GM18951 (cell line): ENCODE measurements at regions not wholly inside any gene's neighbourhood (a gene's known extent, or its start where the extent isn't known, plus 50 kb on each side); places are given as distances from the start of the nearest gene placed in this dataset.
"Not testable (repeated sequence)": the region's sequence is repeated elsewhere in the genome, so short reads cannot be mapped to it uniquely, and the experiment has no call there.

Source experiments
- POLR2A ChIP-seq: IDR thresholded peaks from 4 replicates; pipeline ENCODE4 v1.6.1; 2011; ENCODE audit warnings: mild to moderate bottlenecking; ENCODE audit not compliant: insufficient read length, insufficient read depth; ENCODE audit errors: extremely low read depth
- in situ Hi-C: fragments of 300-500 bp; cut with MboI; formaldehyde crosslinking; loops from one replicate; pipeline ENCODE4 v1.12.0; 2022; ENCODE audit warnings: low sequenced_read_pairs, mixed read lengths, inconsistent platforms; ENCODE audit not compliant: unreplicated experiment

DNA sequence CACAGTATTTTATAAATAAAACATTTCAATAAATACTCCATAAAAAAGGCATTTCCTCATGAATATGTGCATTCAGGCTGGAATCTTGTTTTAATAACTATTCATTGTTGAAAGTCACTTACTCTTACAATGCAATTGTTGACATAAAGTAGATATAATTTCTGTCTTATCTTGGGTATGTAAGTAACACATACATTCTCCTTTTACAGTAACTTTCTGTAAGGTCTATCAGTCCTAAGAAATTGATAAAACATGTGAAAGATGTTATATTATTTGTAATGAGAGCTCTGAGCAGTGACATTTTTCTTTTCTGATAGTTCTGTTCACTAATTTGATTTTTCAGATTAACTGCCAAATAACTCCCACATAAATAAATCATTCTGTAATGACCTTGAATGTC is 1249.2 kb downstream of the STIM2 start:
- no peak for TF ChIP-seq POLR2A
- in situ Hi-C loops: no loop called here

DNA sequence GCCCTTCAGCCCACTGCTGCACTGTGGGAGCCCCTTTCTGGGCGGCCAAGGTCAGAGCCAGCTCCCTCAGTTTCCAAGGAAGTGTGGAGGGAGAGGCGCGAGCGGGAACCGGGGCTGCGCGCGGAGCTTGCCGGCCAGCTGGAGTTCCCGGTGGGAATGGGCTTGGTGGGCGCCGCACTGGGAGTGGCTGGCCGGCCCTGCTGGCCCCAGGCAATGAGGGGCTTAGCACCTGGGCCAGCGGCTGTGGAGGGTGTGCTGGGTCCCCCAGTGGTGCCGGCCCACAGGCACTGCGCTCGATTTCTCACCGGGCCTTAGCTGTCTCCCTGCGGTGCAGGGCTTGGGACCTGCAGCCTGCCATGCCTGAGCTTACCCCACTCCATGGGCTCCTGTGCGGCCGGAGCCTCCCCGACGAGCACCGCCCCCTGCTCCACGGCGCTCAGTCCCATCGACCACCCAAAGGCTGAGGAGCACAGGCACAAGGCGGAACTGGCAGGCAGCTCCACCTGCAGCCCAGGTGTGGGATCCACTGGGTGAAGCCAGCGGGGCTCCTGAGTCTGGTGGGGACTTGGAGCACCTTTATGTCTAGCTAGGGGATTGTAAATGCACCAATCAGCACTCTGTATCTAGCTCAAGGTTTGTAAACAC is 1252.2 kb downstream of the STIM2 start:
- in situ Hi-C loops: not testable (repeated sequence)

- in situ Hi-C loops: not testable (repeated sequence)
Observed at GRCh38 chr4:28113586-28113985, 1252.9 kb downstream of the STIM2 start.

- in situ Hi-C loops: not testable (repeated sequence)
Observed at GRCh38 chr4:28116526-28117083, 1256.0 kb downstream of the STIM2 start.

GRCh38 chr4:28117084-28117682 is 1256.5 kb downstream of the STIM2 start:
- in situ Hi-C loops: no loop called here
- TF ChIP-seq POLR2A: no peak

DNA sequence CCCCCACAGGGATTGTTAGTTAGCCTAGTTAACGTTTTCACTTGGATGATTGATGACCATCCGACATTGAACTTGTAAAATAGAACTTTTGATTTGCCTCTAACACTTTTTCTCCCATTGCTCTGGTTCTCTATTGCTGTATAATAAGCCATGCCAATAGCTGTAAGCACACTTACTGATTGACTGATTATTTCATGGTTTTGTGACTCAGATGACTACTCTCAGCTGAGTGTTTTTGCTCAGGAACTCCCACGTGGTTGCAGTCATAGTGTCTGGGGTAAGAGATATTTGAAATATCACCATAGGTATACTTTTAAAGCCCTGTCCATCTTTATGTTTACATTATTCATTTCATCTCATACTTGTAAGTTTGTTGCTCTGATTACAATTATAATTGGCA is 1285.5 kb downstream of the STIM2 start:
- in situ Hi-C loops: no loop called here
- no peak for TF ChIP-seq POLR2A

DNA sequence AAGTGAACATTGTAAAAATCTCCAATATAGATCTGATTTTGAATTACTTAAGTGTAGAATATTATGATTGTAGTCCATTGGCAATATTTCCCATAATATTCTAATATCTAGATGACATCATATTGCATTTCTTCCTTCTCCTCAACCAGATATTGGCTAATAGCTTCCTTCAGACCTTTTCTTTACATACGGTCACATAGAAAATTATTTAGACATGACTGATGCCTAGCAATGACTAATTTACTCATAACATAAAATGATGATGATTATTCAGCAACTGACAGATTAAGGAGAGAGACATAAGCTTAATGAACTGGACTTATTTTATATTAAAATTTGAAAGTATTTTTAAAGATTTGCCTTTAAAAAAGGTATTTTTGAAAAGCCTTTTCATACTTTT is 1287.6 kb downstream of the STIM2 start:
- TF ChIP-seq POLR2A: no peak
- in situ Hi-C loops: no loop called here

GRCh38 chr4:28149762-28150161 is 1289.1 kb downstream of the STIM2 start:
- no peak for TF ChIP-seq POLR2A
- in situ Hi-C loops: no loop called here

GRCh38 chr4:28151314-28151713 is 1290.7 kb downstream of the STIM2 start:
- TF ChIP-seq POLR2A: no peak
- in situ Hi-C loops: no loop called here

GRCh38 chr4:28167411-28167810 is 1306.8 kb downstream of the STIM2 start:
- in situ Hi-C loops: no loop called here

GRCh38 chr4:28176942-28177341 is 1316.3 kb downstream of the STIM2 start:
- in situ Hi-C loops: no loop called here
- no peak for TF ChIP-seq POLR2A

More at GRCh38 chr4:28167411-28167810, 1306.8 kb downstream of the STIM2 start:
- no peak for TF ChIP-seq POLR2A

GRCh38 chr4:28177641-28178040 is 1317.0 kb downstream of the STIM2 start:
- in situ Hi-C loops: no loop called here
- TF ChIP-seq POLR2A: no peak

GRCh38 chr4:28179126-28179525 is 1318.5 kb downstream of the STIM2 start:
- in situ Hi-C loops: no loop called here
- no peak for TF ChIP-seq POLR2A

DNA sequence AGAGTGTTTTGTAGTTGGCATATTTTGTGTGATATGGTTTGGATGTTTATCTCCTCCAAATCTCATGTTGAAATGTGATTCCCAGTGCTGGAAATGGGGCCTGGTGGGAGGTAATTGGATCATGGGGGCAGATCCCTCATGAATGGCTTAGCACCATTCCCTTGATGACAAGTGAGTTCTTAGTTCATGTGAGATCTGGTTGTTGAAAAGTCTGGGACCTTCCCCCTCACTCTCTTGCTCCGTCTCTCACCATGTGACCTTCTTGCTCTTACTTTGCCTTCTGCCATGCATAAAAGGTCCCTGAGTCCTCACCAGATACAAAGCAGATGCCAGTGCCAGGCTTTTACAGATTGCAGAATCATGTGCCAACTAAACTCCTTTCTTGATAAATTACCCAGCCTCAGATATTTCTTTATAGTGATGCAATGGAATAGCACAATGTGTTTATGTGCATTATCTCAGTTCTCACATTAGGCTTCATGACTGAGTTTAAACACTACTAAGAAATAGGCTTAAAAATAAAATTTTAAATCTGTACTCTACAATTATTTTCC is 1348.8 kb downstream of the STIM2 start:
- in situ Hi-C loops: no loop called here
- TF ChIP-seq POLR2A: no peak

GRCh38 chr4:28211676-28212470 is 1351.2 kb downstream of the STIM2 start:
- TF ChIP-seq POLR2A: no peak
- in situ Hi-C loops: no loop called here
